SU-DHL-6 (cell line): ENCODE measurements at regions not wholly inside any gene's neighbourhood (a gene's known extent, or its start where the extent isn't known, plus 50 kb on each side); places are given as distances from the start of the nearest gene placed in this dataset.

Experiments used
- CTCF ChIP-seq: fragments of 200-600 bp; sonication (generic); IDR thresholded peaks from one replicate; pipeline ENCODE4 v1.5.1; 2017; ENCODE audit warnings: antibody characterized with exemption, mild to moderate bottlenecking, low read length, moderate library complexity; ENCODE audit not compliant: insufficient read depth, poor library complexity, severe bottlenecking
- EZH2phosphoT487 ChIP-seq: fragments of 200-600 bp; sonication (generic), shearing (Covaris generic); conservative IDR thresholded peaks from 2 replicates; pipeline ENCODE4 v1.6.1; 2018; ENCODE audit warnings: mild to moderate bottlenecking, antibody characterized with exemption, low read length, moderate library complexity, mixed read lengths

- no peak for TF ChIP-seq CTCF
- no peak for TF ChIP-seq EZH2phosphoT487
These were observed 262.1 kb downstream of the IGSF11 start for GRCh38 chr3:118772547-118773011.
